ENCODE measurements at regions not wholly inside any gene's neighbourhood (a gene's known extent, or its start where the extent isn't known, plus 50 kb on each side); places are given as distances from the start of the nearest gene placed in this dataset.

- no peak for TF ChIP-seq CTCF (IDR thresholded peaks at IDR 0.05 in 4 of 5, conservative IDR thresholded peaks at IDR 0.05 in 1 of 5)
- no peak for TF ChIP-seq POLR2A (IDR thresholded peaks at IDR 0.05)
Observed at GRCh38 chr6:7675353-7675945, 50.5 kb upstream of the BMP6 start.

Measured in gastrocnemius medialis (tissue), 4 donors.